ENCODE measurements at regions not wholly inside any gene's neighbourhood (a gene's known extent, or its start where the extent isn't known, plus 50 kb on each side); places are given as distances from the start of the nearest gene placed in this dataset.

DNA sequence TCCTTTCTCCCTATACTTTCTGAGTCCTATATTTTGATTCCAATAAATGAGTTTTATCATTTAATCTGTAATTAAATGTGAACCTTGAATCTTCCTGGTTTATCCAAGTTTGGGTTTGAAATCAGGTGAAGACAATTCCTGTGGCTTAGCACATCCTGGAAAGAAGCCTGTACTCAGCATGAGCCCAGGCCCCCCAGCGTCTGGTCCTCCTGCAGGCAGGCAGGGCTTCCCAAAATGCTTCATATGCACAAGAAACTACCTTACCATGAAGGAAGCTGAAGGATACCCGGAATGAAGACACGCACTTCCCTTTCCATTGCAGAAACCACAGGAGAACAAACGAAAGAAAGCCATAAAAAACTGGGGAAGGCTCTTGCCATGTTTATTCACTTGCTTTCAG, 157.4 kb upstream of the PDE10A start:
- TF ChIP-seq, protein P1, sequence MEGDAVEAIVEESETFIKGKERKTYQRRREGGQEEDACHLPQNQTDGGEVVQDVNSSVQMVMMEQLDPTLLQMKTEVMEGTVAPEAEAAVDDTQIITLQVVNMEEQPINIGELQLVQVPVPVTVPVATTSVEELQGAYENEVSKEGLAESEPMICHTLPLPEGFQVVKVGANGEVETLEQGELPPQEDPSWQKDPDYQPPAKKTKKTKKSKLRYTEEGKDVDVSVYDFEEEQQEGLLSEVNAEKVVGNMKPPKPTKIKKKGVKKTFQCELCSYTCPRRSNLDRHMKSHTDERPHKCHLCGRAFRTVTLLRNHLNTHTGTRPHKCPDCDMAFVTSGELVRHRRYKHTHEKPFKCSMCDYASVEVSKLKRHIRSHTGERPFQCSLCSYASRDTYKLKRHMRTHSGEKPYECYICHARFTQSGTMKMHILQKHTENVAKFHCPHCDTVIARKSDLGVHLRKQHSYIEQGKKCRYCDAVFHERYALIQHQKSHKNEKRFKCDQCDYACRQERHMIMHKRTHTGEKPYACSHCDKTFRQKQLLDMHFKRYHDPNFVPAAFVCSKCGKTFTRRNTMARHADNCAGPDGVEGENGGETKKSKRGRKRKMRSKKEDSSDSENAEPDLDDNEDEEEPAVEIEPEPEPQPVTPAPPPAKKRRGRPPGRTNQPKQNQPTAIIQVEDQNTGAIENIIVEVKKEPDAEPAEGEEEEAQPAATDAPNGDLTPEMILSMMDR (IDR thresholded peaks at IDR 0.05) = no peak
- TF ChIP-seq POLR2A (IDR thresholded peaks at IDR 0.05; ENCODE audit: low read depth) = no peak

All from esophagus muscularis mucosa (tissue), 3 donors.